GM23338 (cell line): ENCODE measurements at regions not wholly inside any gene's neighbourhood (a gene's known extent, or its start where the extent isn't known, plus 50 kb on each side); places are given as distances from the start of the nearest gene placed in this dataset.

Experiments used
- ATAC-seq: fragments of 200-7000 bp; cut with Tn5 transposase; 3 replicates; pipeline ENCODE4 v1.9.1; 2020
- DNase-seq: peaks from one replicate; pipeline ENCODE4 v3.0.0-alpha.2; 2015; ENCODE audit warnings: low spot score
- H2AFZ ChIP-seq: fragments of 200-600 bp; sonication (generic); 2 replicates; pipeline ENCODE4 v1.8.0; 2016; ENCODE audit warnings: antibody characterized with exemption, mild to moderate bottlenecking, moderate library complexity
- H3F3A ChIP-seq: fragments of 200-600 bp; sonication (generic); replicated peaks from 2 replicates; pipeline ENCODE4 v1.8.0; 2017; ENCODE audit warnings: antibody characterized with exemption, mixed run types, low read depth
- H3K27ac ChIP-seq: fragments of 200-600 bp; sonication (generic); 2 replicates; pipeline ENCODE4 v1.6.1; 2016; ENCODE audit warnings: low read depth
- H3K27me3 ChIP-seq: fragments of 200-600 bp; sonication (generic); 2 replicates; pipeline ENCODE4 v1.8.0; 2016; ENCODE audit warnings: mild to moderate bottlenecking, mixed run types, moderate library complexity; ENCODE audit not compliant: insufficient read depth
- H3K36me3 ChIP-seq: fragments of 200-600 bp; sonication (generic); 2 replicates; pipeline ENCODE4 v1.8.0; 2016; ENCODE audit warnings: mild to moderate bottlenecking; ENCODE audit not compliant: insufficient read depth
- H3K4me1 ChIP-seq: fragments of 200-600 bp; sonication (generic); 2 replicates; pipeline ENCODE4 v1.8.0; 2016; ENCODE audit warnings: mild to moderate bottlenecking, moderate library complexity; ENCODE audit not compliant: insufficient read depth
- H3K4me2 ChIP-seq: fragments of 200-600 bp; sonication (generic); 2 replicates; pipeline ENCODE4 v1.7.1; 2017; ENCODE audit warnings: mixed run types
- H3K4me3 ChIP-seq: fragments of 200-600 bp; sonication (generic); 2 replicates; pipeline ENCODE4 v1.6.1; 2016; ENCODE audit warnings: mixed run types
- H3K79me2 ChIP-seq: fragments of 200-600 bp; sonication (generic); replicated peaks from 2 replicates; pipeline ENCODE4 v1.8.0; 2017; ENCODE audit warnings: mild to moderate bottlenecking; ENCODE audit not compliant: insufficient read depth
- H3K9me2 ChIP-seq: fragments of 200-600 bp; sonication (generic); 2 replicates; pipeline ENCODE4 v1.8.0; 2017; ENCODE audit not compliant: insufficient read depth
- H4K20me1 ChIP-seq: fragments of 200-600 bp; sonication (generic); replicated peaks from 2 replicates; pipeline ENCODE4 v1.8.0; 2017; ENCODE audit warnings: mild to moderate bottlenecking; ENCODE audit not compliant: insufficient read depth
- H3K27ac Mint-ChIP-seq: 2 replicates; pipeline ENCODE4 v1.8.0; 2020; ENCODE audit warnings: inconsistent platforms, mild to moderate bottlenecking, moderate library complexity, mixed read lengths
- H3K27me3 Mint-ChIP-seq: 3 replicates; pipeline ENCODE4 v1.8.0; 2022; ENCODE audit warnings: low read depth, mild to moderate bottlenecking, moderate library complexity, mixed read lengths, inconsistent platforms; ENCODE audit not compliant: insufficient read depth, poor library complexity
- H3K36me3 Mint-ChIP-seq: 3 replicates; pipeline ENCODE4 v1.8.0; 2021; ENCODE audit warnings: low read depth, mild to moderate bottlenecking, inconsistent platforms, moderate library complexity, mixed read lengths
- H3K4me1 Mint-ChIP-seq: 3 replicates; pipeline ENCODE4 v1.8.0; 2020; ENCODE audit warnings: mild to moderate bottlenecking, inconsistent platforms, mixed read lengths
- H3K4me3 Mint-ChIP-seq: 3 replicates; pipeline ENCODE4 v1.8.0; 2021; ENCODE audit warnings: moderate library complexity, mild to moderate bottlenecking, inconsistent platforms, mixed read lengths
- H3K9me3 Mint-ChIP-seq: 3 replicates; pipeline ENCODE4 v1.8.0; 2020; ENCODE audit warnings: moderate library complexity, mild to moderate bottlenecking, inconsistent platforms, mixed read lengths
- CREB1 ChIP-seq: fragments of 250-450 bp; sonication (Bioruptor Pico); IDR thresholded peaks from 2 replicates; pipeline ENCODE4 v1.5.0; 2020; ENCODE audit warnings: low read depth, mild to moderate bottlenecking, moderate library complexity
- EZH2 ChIP-seq: fragments of 200-600 bp; sonication (generic); IDR thresholded peaks from one replicate; pipeline ENCODE4 v1.8.0; 2017; ENCODE audit warnings: antibody characterized with exemption, mild to moderate bottlenecking, low read depth; ENCODE audit not compliant: unreplicated experiment
- EZH2phosphoT487 ChIP-seq: fragments of 200-600 bp; sonication (generic); IDR thresholded peaks from one replicate; pipeline ENCODE4 v1.8.1; 2018; ENCODE audit warnings: antibody characterized with exemption; ENCODE audit not compliant: unreplicated experiment
- JUNB ChIP-seq: IDR thresholded peaks from one replicate; pipeline ENCODE4 v1.6.1; 2016; ENCODE audit warnings: antibody characterized with exemption; ENCODE audit not compliant: unreplicated experiment
- NANOG ChIP-seq: IDR thresholded peaks from 2 replicates; pipeline ENCODE4 v1.6.1; 2016; ENCODE audit warnings: antibody characterized with exemption, borderline replicate concordance
- POLR2AphosphoS5 ChIP-seq: IDR thresholded peaks from 2 replicates; pipeline ENCODE4 v1.6.1; 2016; ENCODE audit warnings: antibody characterized with exemption, low read depth
- STAT1 ChIP-seq: IDR thresholded peaks from one replicate; pipeline ENCODE4 v1.6.1; 2016; ENCODE audit warnings: antibody characterized with exemption; ENCODE audit not compliant: unreplicated experiment
- ZNF114 ChIP-seq: fragments of 250-450 bp; sonication (Bioruptor Pico); IDR thresholded peaks from 2 replicates; pipeline ENCODE4 v1.5.0; 2020; ENCODE audit warnings: mild to moderate bottlenecking, moderate library complexity
- ZNF331 ChIP-seq: fragments of 250-450 bp; sonication (Bioruptor Pico); IDR thresholded peaks from 2 replicates; pipeline ENCODE4 v1.5.0; 2020; ENCODE audit warnings: low read depth, mild to moderate bottlenecking, moderate library complexity
- TF ChIP-seq, protein P1 (sequence below): IDR thresholded peaks from one replicate; pipeline ENCODE4 v1.6.1; 2018; ENCODE audit warnings: antibody characterized with exemption; ENCODE audit not compliant: unreplicated experiment
- TF ChIP-seq, protein P2 (sequence below): IDR thresholded peaks from 2 replicates; pipeline ENCODE4 v1.6.1; 2016; ENCODE audit warnings: antibody characterized with exemption
- TF ChIP-seq, protein P3 (sequence below): fragments of 250-450 bp; sonication (Bioruptor Pico); IDR thresholded peaks from 2 replicates; pipeline ENCODE4 v1.5.0; 2020; ENCODE audit warnings: mild to moderate bottlenecking, moderate library complexity
- TF ChIP-seq, protein P4 (sequence below), 2 experiments: fragments of 200-600 bp in 1 of 2; sonication (generic) in 1 of 2; conservative IDR thresholded peaks; 2 replicates each; pipeline versions ENCODE4 v1.5.1 to v1.6.1; 2016 to 2017; ENCODE audit warnings: antibody characterized with exemption in 2 of 2, low read depth in 2 of 2, mild to moderate bottlenecking in 2 of 2, moderate library complexity in 1 of 2

DNA sequence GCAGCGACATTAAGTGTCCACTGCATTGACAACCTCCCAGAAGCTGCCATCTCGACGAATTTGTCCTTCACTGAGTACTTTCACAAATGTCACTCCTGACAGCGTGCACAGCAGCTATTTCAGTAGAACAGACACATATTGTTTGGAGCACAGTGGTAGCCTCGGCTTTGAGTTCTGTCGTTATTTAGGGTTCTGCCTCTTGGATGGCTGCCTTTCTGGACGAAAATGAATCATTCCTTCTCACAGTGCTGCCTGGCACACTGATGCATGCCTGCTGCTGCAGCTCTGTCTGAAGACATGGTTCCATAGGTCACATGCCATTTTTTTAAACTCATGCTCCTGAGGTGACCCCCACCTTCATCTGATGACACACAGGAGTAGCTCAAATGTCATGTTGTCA is 477.0 kb downstream of the C6orf118 start:
- no peak overlapping the region for H3K27ac ChIP-seq
- no peak for ATAC-seq

More for the DNA sequence above, 477.0 kb downstream of the C6orf118 start:
- H3K9me2 ChIP-seq, result no peaks in the 10 kb centered on the region; the same call in 1 of the 2 replicates
- H3K4me3 ChIP-seq, result no peak overlapping the region
- H3K36me3 ChIP-seq, result no peaks in the 10 kb centered on the region
- H3K4me3 Mint-ChIP-seq, result no peak overlapping the region
- no peaks in the 10 kb centered on the region for H3K36me3 Mint-ChIP-seq
- H3K9me3 Mint-ChIP-seq, result no peaks in the 10 kb centered on the region
- no peak overlapping the region for H2AFZ ChIP-seq
- H3K27ac Mint-ChIP-seq, result no peak overlapping the region
- no peaks in the 10 kb centered on the region for H3K4me1 Mint-ChIP-seq
- no peaks in the 10 kb centered on the region for H3K79me2 ChIP-seq
- TF ChIP-seq, protein P1, sequence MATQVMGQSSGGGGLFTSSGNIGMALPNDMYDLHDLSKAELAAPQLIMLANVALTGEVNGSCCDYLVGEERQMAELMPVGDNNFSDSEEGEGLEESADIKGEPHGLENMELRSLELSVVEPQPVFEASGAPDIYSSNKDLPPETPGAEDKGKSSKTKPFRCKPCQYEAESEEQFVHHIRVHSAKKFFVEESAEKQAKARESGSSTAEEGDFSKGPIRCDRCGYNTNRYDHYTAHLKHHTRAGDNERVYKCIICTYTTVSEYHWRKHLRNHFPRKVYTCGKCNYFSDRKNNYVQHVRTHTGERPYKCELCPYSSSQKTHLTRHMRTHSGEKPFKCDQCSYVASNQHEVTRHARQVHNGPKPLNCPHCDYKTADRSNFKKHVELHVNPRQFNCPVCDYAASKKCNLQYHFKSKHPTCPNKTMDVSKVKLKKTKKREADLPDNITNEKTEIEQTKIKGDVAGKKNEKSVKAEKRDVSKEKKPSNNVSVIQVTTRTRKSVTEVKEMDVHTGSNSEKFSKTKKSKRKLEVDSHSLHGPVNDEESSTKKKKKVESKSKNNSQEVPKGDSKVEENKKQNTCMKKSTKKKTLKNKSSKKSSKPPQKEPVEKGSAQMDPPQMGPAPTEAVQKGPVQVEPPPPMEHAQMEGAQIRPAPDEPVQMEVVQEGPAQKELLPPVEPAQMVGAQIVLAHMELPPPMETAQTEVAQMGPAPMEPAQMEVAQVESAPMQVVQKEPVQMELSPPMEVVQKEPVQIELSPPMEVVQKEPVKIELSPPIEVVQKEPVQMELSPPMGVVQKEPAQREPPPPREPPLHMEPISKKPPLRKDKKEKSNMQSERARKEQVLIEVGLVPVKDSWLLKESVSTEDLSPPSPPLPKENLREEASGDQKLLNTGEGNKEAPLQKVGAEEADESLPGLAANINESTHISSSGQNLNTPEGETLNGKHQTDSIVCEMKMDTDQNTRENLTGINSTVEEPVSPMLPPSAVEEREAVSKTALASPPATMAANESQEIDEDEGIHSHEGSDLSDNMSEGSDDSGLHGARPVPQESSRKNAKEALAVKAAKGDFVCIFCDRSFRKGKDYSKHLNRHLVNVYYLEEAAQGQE, result no peak
- TF ChIP-seq NANOG, result no peak
- no peak for TF ChIP-seq EZH2
- TF ChIP-seq JUNB, result no peak
- no peak for TF ChIP-seq CREB1
- TF ChIP-seq ZNF331 (CRISPR knock-in tag), result no peak
- TF ChIP-seq, protein P2, sequence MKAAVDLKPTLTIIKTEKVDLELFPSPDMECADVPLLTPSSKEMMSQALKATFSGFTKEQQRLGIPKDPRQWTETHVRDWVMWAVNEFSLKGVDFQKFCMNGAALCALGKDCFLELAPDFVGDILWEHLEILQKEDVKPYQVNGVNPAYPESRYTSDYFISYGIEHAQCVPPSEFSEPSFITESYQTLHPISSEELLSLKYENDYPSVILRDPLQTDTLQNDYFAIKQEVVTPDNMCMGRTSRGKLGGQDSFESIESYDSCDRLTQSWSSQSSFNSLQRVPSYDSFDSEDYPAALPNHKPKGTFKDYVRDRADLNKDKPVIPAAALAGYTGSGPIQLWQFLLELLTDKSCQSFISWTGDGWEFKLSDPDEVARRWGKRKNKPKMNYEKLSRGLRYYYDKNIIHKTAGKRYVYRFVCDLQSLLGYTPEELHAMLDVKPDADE, result no peak
- TF ChIP-seq, protein P3, sequence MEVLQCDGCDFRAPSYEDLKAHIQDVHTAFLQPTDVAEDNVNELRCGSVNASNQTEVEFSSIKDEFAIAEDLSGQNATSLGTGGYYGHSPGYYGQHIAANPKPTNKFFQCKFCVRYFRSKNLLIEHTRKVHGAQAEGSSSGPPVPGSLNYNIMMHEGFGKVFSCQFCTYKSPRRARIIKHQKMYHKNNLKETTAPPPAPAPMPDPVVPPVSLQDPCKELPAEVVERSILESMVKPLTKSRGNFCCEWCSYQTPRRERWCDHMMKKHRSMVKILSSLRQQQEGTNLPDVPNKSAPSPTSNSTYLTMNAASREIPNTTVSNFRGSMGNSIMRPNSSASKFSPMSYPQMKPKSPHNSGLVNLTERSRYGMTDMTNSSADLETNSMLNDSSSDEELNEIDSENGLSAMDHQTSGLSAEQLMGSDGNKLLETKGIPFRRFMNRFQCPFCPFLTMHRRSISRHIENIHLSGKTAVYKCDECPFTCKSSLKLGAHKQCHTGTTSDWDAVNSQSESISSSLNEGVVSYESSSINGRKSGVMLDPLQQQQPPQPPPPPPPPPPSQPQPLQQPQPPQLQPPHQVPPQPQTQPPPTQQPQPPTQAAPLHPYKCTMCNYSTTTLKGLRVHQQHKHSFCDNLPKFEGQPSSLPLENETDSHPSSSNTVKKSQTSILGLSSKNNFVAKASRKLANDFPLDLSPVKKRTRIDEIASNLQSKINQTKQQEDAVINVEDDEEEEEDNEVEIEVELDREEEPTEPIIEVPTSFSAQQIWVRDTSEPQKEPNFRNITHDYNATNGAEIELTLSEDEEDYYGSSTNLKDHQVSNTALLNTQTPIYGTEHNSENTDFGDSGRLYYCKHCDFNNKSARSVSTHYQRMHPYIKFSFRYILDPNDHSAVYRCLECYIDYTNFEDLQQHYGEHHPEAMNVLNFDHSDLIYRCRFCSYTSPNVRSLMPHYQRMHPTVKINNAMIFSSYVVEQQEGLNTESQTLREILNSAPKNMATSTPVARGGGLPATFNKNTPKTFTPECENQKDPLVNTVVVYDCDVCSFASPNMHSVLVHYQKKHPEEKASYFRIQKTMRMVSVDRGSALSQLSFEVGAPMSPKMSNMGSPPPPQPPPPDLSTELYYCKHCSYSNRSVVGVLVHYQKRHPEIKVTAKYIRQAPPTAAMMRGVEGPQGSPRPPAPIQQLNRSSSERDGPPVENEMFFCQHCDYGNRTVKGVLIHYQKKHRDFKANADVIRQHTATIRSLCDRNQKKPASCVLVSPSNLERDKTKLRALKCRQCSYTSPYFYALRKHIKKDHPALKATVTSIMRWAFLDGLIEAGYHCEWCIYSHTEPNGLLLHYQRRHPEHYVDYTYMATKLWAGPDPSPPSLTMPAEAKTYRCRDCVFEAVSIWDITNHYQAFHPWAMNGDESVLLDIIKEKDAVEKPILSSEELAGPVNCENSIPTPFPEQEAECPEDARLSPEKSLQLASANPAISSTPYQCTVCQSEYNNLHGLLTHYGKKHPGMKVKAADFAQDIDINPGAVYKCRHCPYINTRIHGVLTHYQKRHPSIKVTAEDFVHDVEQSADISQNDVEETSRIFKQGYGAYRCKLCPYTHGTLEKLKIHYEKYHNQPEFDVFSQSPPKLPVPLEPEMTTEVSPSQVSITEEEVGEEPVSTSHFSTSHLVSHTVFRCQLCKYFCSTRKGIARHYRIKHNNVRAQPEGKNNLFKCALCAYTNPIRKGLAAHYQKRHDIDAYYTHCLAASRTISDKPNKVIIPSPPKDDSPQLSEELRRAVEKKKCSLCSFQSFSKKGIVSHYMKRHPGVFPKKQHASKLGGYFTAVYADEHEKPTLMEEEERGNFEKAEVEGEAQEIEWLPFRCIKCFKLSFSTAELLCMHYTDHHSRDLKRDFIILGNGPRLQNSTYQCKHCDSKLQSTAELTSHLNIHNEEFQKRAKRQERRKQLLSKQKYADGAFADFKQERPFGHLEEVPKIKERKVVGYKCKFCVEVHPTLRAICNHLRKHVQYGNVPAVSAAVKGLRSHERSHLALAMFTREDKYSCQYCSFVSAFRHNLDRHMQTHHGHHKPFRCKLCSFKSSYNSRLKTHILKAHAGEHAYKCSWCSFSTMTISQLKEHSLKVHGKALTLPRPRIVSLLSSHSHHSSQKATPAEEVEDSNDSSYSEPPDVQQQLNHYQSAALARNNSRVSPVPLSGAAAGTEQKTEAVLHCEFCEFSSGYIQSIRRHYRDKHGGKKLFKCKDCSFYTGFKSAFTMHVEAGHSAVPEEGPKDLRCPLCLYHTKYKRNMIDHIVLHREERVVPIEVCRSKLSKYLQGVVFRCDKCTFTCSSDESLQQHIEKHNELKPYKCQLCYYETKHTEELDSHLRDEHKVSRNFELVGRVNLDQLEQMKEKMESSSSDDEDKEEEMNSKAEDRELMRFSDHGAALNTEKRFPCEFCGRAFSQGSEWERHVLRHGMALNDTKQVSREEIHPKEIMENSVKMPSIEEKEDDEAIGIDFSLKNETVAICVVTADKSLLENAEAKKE (CRISPR knock-in tag), result no peak
- no peak for TF ChIP-seq EZH2phosphoT487
- TF ChIP-seq POLR2AphosphoS5, result no peak
- no peak for TF ChIP-seq ZNF114 (CRISPR knock-in tag)
- TF ChIP-seq, protein P4, sequence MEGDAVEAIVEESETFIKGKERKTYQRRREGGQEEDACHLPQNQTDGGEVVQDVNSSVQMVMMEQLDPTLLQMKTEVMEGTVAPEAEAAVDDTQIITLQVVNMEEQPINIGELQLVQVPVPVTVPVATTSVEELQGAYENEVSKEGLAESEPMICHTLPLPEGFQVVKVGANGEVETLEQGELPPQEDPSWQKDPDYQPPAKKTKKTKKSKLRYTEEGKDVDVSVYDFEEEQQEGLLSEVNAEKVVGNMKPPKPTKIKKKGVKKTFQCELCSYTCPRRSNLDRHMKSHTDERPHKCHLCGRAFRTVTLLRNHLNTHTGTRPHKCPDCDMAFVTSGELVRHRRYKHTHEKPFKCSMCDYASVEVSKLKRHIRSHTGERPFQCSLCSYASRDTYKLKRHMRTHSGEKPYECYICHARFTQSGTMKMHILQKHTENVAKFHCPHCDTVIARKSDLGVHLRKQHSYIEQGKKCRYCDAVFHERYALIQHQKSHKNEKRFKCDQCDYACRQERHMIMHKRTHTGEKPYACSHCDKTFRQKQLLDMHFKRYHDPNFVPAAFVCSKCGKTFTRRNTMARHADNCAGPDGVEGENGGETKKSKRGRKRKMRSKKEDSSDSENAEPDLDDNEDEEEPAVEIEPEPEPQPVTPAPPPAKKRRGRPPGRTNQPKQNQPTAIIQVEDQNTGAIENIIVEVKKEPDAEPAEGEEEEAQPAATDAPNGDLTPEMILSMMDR (conservative IDR thresholded peaks at IDR 0.05; ENCODE audit: low read depth in 2 of 2), result no peak
- no peak for TF ChIP-seq STAT1
- no peaks in the 10 kb centered on the region for H3K4me1 ChIP-seq
- H3F3A ChIP-seq, result no peaks in the 10 kb centered on the region
- no peaks in the 10 kb centered on the region for H4K20me1 ChIP-seq
- H3K4me2 ChIP-seq, result no peak overlapping the region
- H3K27me3 ChIP-seq, result no peaks in the 10 kb centered on the region
- H3K27me3 Mint-ChIP-seq, result peaks cover 2% of the 10 kb centered on the region
- DNase-seq, result no peak
